Peyer's patch (tissue), 4 donors: ENCODE measurements at regions not wholly inside any gene's neighbourhood (a gene's known extent, or its start where the extent isn't known, plus 50 kb on each side); places are given as distances from the start of the nearest gene placed in this dataset.

Experiments used
- DNase-seq, 3 donors: peaks; one replicate each; pipeline ENCODE4 v3.0.0-alpha.2; 2017 to 2019
- H3K27ac ChIP-seq, 4 donors: fragments of 200-600 bp; sonication (generic); one replicate each; pipeline ENCODE4 v1.5.1; 2016 to 2019
- H3K27me3 ChIP-seq, 2 donors: fragments of 200-600 bp; sonication (generic); one replicate each; pipeline ENCODE4 v1.5.1; 2019
- H3K36me3 ChIP-seq, 3 donors: fragments of 200-600 bp; sonication (generic); one replicate each; pipeline ENCODE4 v1.5.1; 2016 to 2019
- H3K4me1 ChIP-seq, 4 donors: fragments of 200-600 bp; sonication (generic); one replicate each; pipeline ENCODE4 v1.5.1; 2016 to 2019
- H3K4me3 ChIP-seq, 4 donors: fragments of 200-600 bp; sonication (generic); 1 replicate in 3 of 4; 2 replicates in 1 of 4; pipeline ENCODE4 v1.5.1; 2016 to 2019; ENCODE audit warnings: mild to moderate bottlenecking in 1 of 4
- H3K9me3 ChIP-seq, 4 donors: fragments of 200-600 bp; sonication (generic); one replicate each; pipeline ENCODE4 v1.5.1; 2016 to 2019; ENCODE audit warnings: mild to moderate bottlenecking in 1 of 4
- POLR2A ChIP-seq, 2 donors: fragments of 450-650 bp; IDR thresholded peaks; one replicate each; pipeline ENCODE4 v1.5.1; 2017; ENCODE audit warnings: antibody characterized with exemption in 2 of 2, mild to moderate bottlenecking in 2 of 2, moderate library complexity in 2 of 2
- TF ChIP-seq, protein P1 (sequence below), 6 experiments: fragments of 450-650 bp in 4 of 6; fragments of 200-600 bp in 2 of 6; sonication (generic) in 1 of 6; IDR thresholded peaks; one replicate each; pipeline ENCODE4 v1.5.1; 2017 to 2019; ENCODE audit warnings: antibody characterized with exemption in 6 of 6, mild to moderate bottlenecking in 3 of 6, moderate library complexity in 1 of 6

DNA sequence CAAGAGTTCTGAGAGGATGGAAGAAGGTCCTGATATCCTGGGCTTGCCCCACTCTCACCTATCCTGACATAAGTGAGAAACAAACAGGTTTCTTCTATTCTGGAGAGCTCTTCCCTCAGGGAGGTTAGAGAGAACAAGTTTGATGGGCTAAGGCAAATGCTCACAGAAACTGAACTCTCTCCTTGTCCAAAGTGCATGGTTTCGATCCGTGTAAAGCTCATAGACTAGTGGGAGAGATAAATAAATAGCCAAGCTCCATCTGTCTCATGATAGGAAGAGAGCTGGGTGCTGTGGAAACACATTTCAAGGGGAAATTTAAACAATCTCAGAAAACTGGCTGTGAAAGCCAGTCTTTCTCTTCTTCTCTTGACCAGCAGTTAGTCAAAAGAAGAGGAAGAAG lies 459.5 kb upstream of the LARGE1 start:
- no peaks in the 10 kb centered on the region for H3K4me1 ChIP-seq
- no peaks in the 10 kb centered on the region for H3K9me3 ChIP-seq
- H3K36me3 ChIP-seq: no peaks in the 10 kb centered on the region
- TF ChIP-seq, protein P1, sequence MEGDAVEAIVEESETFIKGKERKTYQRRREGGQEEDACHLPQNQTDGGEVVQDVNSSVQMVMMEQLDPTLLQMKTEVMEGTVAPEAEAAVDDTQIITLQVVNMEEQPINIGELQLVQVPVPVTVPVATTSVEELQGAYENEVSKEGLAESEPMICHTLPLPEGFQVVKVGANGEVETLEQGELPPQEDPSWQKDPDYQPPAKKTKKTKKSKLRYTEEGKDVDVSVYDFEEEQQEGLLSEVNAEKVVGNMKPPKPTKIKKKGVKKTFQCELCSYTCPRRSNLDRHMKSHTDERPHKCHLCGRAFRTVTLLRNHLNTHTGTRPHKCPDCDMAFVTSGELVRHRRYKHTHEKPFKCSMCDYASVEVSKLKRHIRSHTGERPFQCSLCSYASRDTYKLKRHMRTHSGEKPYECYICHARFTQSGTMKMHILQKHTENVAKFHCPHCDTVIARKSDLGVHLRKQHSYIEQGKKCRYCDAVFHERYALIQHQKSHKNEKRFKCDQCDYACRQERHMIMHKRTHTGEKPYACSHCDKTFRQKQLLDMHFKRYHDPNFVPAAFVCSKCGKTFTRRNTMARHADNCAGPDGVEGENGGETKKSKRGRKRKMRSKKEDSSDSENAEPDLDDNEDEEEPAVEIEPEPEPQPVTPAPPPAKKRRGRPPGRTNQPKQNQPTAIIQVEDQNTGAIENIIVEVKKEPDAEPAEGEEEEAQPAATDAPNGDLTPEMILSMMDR (IDR thresholded peaks at IDR 0.05): no peak
- TF ChIP-seq POLR2A (IDR thresholded peaks at IDR 0.05): no peak
- H3K4me3 ChIP-seq: no peak overlapping the region
- H3K27ac ChIP-seq: no peak overlapping the region
- no peaks in the 10 kb centered on the region for H3K27me3 ChIP-seq
- no peak for DNase-seq

DNA sequence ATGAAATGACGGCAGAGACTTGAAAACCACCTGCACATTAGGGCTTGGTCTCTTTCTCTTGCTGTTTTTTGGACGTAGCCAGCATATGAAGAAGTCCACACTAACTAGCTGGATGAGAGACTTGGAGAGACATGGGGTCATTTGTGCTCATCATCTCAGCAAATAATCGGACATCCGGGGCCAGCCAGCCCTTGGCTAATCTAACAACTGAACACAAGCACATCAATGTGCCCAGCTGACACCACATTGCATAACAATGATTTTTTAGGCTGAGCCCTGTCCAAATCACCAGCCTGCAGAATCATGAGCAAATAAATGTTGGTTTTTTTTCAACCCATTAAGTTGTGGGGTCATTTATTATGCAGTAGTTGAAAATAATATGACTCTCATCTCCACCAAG lies 460.3 kb upstream of the LARGE1 start:
- no peak for DNase-seq
- Histone ChIP-seq H3K36me3 (no peaks in the 10 kb centered on the region), H3K9me3 (no peaks in the 10 kb centered on the region), H3K27me3 (no peaks in the 10 kb centered on the region), H3K4me1 (no peaks in the 10 kb centered on the region), H3K27ac (no peak overlapping the region), H3K4me3 (no peak overlapping the region)
- TF ChIP-seq, protein P1 (IDR thresholded peaks at IDR 0.05): no peak
- TF ChIP-seq POLR2A (IDR thresholded peaks at IDR 0.05): no peak

DNA sequence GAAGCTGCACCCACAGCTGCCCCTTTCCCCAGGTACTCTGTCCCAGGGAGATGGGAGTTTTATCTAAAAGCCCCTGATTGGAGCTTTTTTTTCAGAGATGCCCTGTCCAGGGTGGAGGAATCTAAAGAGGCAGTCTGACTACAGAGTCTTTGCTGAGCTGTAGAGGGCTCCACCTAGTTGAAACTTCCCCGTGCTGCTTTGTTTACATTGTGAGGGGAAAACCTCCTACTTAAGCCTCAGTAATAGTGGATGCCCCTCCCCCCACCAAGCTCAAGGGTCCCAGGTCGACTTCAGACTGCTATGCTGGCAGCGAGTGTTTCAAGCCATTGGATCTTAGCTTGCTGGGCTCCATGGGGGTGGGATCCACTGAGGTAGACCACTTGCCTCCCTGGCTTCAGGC lies 470.1 kb upstream of the LARGE1 start:
- no peaks in the 10 kb centered on the region for H3K27me3 ChIP-seq
- no peaks in the 10 kb centered on the region for H3K4me1 ChIP-seq
- H3K9me3 ChIP-seq: no peaks in the 10 kb centered on the region
- H3K27ac ChIP-seq: no peak overlapping the region
- H3K4me3 ChIP-seq: no peak overlapping the region
- H3K36me3 ChIP-seq: no peaks in the 10 kb centered on the region
- TF ChIP-seq POLR2A (IDR thresholded peaks at IDR 0.05): no peak
- TF ChIP-seq, protein P1 (IDR thresholded peaks at IDR 0.05): no peak
- DNase-seq: no peak

DNA sequence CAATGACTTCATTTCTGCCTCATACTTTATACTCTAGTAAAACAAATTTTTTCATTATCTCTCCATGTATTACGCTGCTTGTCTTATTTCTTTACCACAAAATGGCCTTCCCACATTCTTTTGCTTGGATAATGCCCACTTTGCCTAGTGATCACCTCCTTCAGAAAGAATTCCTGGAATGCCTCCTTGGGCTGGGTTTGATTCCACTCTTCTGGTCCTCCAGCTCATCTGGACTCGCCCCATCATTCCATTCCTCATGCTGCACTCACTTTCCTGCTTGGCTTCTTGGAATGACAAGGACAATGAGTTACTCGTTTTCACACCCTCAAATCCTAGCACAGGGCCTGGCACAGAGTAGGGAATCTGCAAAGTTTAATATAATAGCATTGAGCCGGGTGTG lies 475.1 kb upstream of the LARGE1 start:
- no peak for TF ChIP-seq POLR2A (IDR thresholded peaks at IDR 0.05)
- TF ChIP-seq, protein P1 (IDR thresholded peaks at IDR 0.05): no peak
- no peak overlapping the region for H3K27ac ChIP-seq
- no peaks in the 10 kb centered on the region for H3K9me3 ChIP-seq
- DNase-seq: no peak
- H3K36me3 ChIP-seq: no peaks in the 10 kb centered on the region
- no peaks in the 10 kb centered on the region for H3K27me3 ChIP-seq
- H3K4me1 ChIP-seq: no peaks in the 10 kb centered on the region
- H3K4me3 ChIP-seq: no peak overlapping the region

DNA sequence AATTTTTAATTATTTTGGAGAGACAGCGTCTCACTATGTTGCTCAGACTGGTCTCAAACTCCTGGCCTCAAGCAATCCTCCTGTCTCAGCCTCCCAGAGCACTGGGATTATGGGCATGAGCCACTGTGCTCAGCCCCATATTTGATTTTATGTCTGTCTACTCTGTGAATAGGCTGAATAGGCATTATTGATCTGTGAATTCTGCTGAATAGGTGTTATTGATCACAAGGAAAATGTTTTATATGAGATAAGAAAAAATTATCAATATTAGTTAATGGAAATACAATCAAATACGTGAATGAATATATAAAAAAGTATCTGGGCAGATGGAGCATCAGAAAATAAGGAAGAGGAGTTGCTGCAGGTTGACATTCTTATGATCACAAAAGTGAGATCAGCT lies 483.4 kb upstream of the LARGE1 start:
- Histone ChIP-seq H3K4me3 (no peak overlapping the region), H3K27me3 (no peaks in the 10 kb centered on the region), H3K9me3 (no peaks in the 10 kb centered on the region), H3K4me1 (no peaks in the 10 kb centered on the region), H3K36me3 (no peaks in the 10 kb centered on the region), H3K27ac (no peak overlapping the region)
- TF ChIP-seq, protein P1 (IDR thresholded peaks at IDR 0.05): no peak
- no peak for TF ChIP-seq POLR2A (IDR thresholded peaks at IDR 0.05)
- DNase-seq: no peak

DNA sequence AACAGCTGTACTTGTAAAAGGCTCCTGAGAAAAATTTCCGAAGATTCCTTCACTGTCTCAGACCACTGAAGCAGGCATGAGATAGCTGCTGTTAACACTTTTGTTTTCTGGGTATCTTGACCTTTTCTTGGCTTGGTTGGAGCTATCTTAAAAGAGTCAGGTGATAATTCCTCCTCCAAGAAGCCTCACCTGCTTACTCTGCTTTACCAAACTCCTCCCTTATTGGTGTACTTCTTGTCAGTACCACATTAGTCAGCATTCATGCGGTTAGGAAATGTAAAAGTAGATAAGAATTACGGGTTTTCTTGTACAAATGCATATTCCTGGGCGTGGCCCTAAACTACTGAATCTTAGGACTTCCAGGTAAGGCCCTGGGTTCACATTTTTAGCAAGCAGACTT lies 489.8 kb upstream of the LARGE1 start:
- H3K4me1 ChIP-seq: no peaks in the 10 kb centered on the region
- H3K9me3 ChIP-seq: no peaks in the 10 kb centered on the region
- H3K27ac ChIP-seq: no peak overlapping the region
- no peak for DNase-seq
- H3K27me3 ChIP-seq: no peaks in the 10 kb centered on the region
- no peaks in the 10 kb centered on the region for H3K36me3 ChIP-seq
- no peak overlapping the region for H3K4me3 ChIP-seq
- TF ChIP-seq, protein P1 (IDR thresholded peaks at IDR 0.05): no peak
- TF ChIP-seq POLR2A (IDR thresholded peaks at IDR 0.05): no peak
